ENCODE measurements at regions not wholly inside any gene's neighbourhood (a gene's known extent, or its start where the extent isn't known, plus 50 kb on each side); places are given as distances from the start of the nearest gene placed in this dataset.

DNA sequence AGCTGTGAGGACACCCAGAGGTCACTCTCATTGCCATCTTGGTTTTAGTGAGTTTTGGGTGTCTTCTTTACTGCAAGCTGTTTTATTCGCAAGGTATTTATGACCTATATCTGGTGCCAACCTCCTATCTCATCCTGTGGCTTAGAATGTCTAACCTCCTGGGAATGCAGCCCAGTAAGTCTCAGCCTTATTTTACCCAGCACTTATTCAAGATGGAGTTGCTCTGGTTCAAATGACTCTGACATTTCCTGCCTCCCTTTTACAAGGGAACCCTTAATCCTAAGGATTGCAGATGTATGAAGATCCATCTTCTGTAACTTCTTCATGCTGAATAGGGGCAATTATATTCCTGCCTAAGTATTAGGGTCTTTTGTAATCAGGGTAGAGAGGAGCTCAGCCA lies 708.0 kb downstream of the TMEM182 start:
- no peak for FAIRE-seq
- DNase-seq (ENCODE audit: low read depth, low spot score), result no peak
- Histone ChIP-seq H4K20me1 (replicated peaks; ENCODE audit: control insufficient read depth, extremely low read depth, insufficient read depth, low read length) (no peaks in the 10 kb centered on the region), H3K9me1 (replicated peaks; ENCODE audit: control insufficient read depth, extremely low read depth, insufficient read depth, low read length) (no peaks in the 10 kb centered on the region), H3K4me1 (ENCODE audit: control insufficient read depth, extremely low read depth, insufficient read depth, low read length) (no peaks in the 10 kb centered on the region), H3K9me3 (replicated peaks; ENCODE audit: control insufficient read depth, insufficient read depth, low read length) (no peaks in the 10 kb centered on the region), H3K4me2 (ENCODE audit: insufficient read depth, low read length) (no peak overlapping the region), H2AFZ (ENCODE audit: low read depth, low read length) (no peak overlapping the region), H3K27me3 (ENCODE audit: control insufficient read depth in 2 of 2, insufficient read depth in 2 of 2, low read length in 2 of 2) (no peaks in the 10 kb centered on the region), H3K36me3 (ENCODE audit: control insufficient read depth in 2 of 2, extremely low read depth in 1 of 2, insufficient read depth in 2 of 2, low read length in 2 of 2) (no peaks in the 10 kb centered on the region), H3K9ac (replicated peaks; ENCODE audit: extremely low read depth, insufficient read depth, low read length) (no peak overlapping the region), H3K79me2 (ENCODE audit: control insufficient read depth, insufficient read depth, low read length) (no peaks in the 10 kb centered on the region), H3K27ac (ENCODE audit: insufficient read depth, low read depth, low read length) (no peak overlapping the region), H3K4me3 (replicated peaks in 1 of 3; ENCODE audit: insufficient read depth in 1 of 3, low read depth in 1 of 3, low read length in 3 of 3) (no peak overlapping the region)
- BruUV-seq (replicated peaks), result no TSS peak
- CTCF ChIA-PET, result no interaction called here
- TF ChIP-seq MAX (IDR thresholded peaks at IDR 0.05; ENCODE audit: insufficient read depth, insufficient read length), result no peak
- TF ChIP-seq POLR2A (IDR thresholded peaks at IDR 0.05; ENCODE audit: low read depth, low read length), result no peak
- no peak for TF ChIP-seq FOS (IDR thresholded peaks at IDR 0.05; ENCODE audit: borderline replicate concordance, insufficient read depth, low read length)
- TF ChIP-seq JUN (IDR thresholded peaks at IDR 0.05; ENCODE audit: borderline replicate concordance, insufficient read depth, insufficient read length, low read depth), result no peak
- TF ChIP-seq, protein P1, sequence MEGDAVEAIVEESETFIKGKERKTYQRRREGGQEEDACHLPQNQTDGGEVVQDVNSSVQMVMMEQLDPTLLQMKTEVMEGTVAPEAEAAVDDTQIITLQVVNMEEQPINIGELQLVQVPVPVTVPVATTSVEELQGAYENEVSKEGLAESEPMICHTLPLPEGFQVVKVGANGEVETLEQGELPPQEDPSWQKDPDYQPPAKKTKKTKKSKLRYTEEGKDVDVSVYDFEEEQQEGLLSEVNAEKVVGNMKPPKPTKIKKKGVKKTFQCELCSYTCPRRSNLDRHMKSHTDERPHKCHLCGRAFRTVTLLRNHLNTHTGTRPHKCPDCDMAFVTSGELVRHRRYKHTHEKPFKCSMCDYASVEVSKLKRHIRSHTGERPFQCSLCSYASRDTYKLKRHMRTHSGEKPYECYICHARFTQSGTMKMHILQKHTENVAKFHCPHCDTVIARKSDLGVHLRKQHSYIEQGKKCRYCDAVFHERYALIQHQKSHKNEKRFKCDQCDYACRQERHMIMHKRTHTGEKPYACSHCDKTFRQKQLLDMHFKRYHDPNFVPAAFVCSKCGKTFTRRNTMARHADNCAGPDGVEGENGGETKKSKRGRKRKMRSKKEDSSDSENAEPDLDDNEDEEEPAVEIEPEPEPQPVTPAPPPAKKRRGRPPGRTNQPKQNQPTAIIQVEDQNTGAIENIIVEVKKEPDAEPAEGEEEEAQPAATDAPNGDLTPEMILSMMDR (IDR thresholded peaks at IDR 0.05; ENCODE audit: extremely low read depth in 1 of 2, insufficient read depth in 1 of 2, low read depth in 1 of 2, low read length in 2 of 2), result no peak
- TF ChIP-seq GATA2 (IDR thresholded peaks at IDR 0.05; ENCODE audit: insufficient read depth, insufficient read length, low read depth, low read length), result no peak
- no peak for TF ChIP-seq POLR2AphosphoS5 (IDR thresholded peaks at IDR 0.05; ENCODE audit: insufficient read depth, low read depth, low read length)
- no peak for TF ChIP-seq MYC (IDR thresholded peaks at IDR 0.05; ENCODE audit: low read depth, low read length)
- no peak for TF ChIP-seq EZH2 (IDR thresholded peaks at IDR 0.05; ENCODE audit: borderline replicate concordance, low read depth, low read length, severe bottlenecking)
- POLR2A ChIA-PET, result no interaction called here
- dilution Hi-C loops (cut with MboI; ENCODE audit: extremely low pct_ligation_motif_present, low sequenced_read_pairs) (no loop called here), intact Hi-C loops (cut with micrococcal nuclease) (no loop called here)

Measured in endothelial cell of umbilical vein (primary cell).